H1 (cell line): ENCODE measurements at regions not wholly inside any gene's neighbourhood (a gene's known extent, or its start where the extent isn't known, plus 50 kb on each side); places are given as distances from the start of the nearest gene placed in this dataset.

Source experiments
- CTCF ChIA-PET: fragments of 300-600 bp; sonication (Branson Sonifier 250); formaldehyde crosslinking; loops from one replicate; lab custom pipeline; 2021; ENCODE audit not compliant: partially characterized antibody; lab: Charles Lee
- POLR2A ChIA-PET: fragments of 300-600 bp; sonication (Branson Sonifier 250); formaldehyde crosslinking; loops from one replicate; lab custom pipeline; 2021; ENCODE audit warnings: inconsistent platforms; ENCODE audit not compliant: partially characterized antibody; lab: Charles Lee
- DNase-seq, 2 experiments: peaks; one replicate each; pipeline versions ENCODE4 v3.0.0 to v3.0.0-alpha.2; 2010 to 2022; ENCODE audit warnings: low spot score in 2 of 2, low read depth in 1 of 2, mixed read lengths in 1 of 2
- FAIRE-seq: peaks from 2 replicates; lab custom pipeline; 2011; peaks lifted over from hg19 to GRCh38; lab: Jason Lieb, UNC
- H2AFZ ChIP-seq: 2 replicates; pipeline ENCODE4 v1.8.1; 2012; ENCODE audit warnings: low read length, inconsistent platforms
- H2AK5ac ChIP-seq: 2 replicates; pipeline ENCODE4 v1.6.1; 2013; ENCODE audit warnings: low read depth, low read length
- H2BK120ac ChIP-seq: replicated peaks from 2 replicates; pipeline ENCODE3; 2013; ENCODE audit warnings: low read depth, low read length, inconsistent platforms
- H2BK12ac ChIP-seq: 2 replicates; pipeline ENCODE4 v1.6.1; 2013; ENCODE audit warnings: low read depth, low read length
- H2BK15ac ChIP-seq: 2 replicates; pipeline ENCODE4 v1.6.1; 2013; ENCODE audit warnings: low read length
- H2BK20ac ChIP-seq: 2 replicates; pipeline ENCODE4 v1.6.1; 2013; ENCODE audit warnings: low read length
- H2BK5ac ChIP-seq: 2 replicates; pipeline ENCODE4 v1.6.1; 2013; ENCODE audit warnings: low read depth, low read length
- H3K14ac ChIP-seq: 2 replicates; pipeline ENCODE4 v1.6.1; 2013; ENCODE audit warnings: inconsistent platforms; ENCODE audit not compliant: insufficient read length
- H3K18ac ChIP-seq: 2 replicates; pipeline ENCODE4 v1.6.1; 2013; ENCODE audit warnings: low read length; ENCODE audit errors: extremely low read depth
- H3K23ac ChIP-seq: 2 replicates; pipeline ENCODE4 v1.6.1; 2013; ENCODE audit warnings: inconsistent platforms; ENCODE audit not compliant: insufficient read length
- H3K23me2 ChIP-seq: 2 replicates; pipeline ENCODE4 v1.6.1; 2013; ENCODE audit warnings: low read depth, low read length
- H3K27ac ChIP-seq: 2 replicates; pipeline ENCODE4 v1.6.1; 2011; ENCODE audit warnings: low read depth, low read length, inconsistent platforms
- H3K27me3 ChIP-seq, 4 experiments: replicated peaks in 1 of 4; 1 replicate in 1 of 4; 2 replicates in 3 of 4; pipeline versions ENCODE4 v1.6.1 to v1.8.1; 2011 to 2013; ENCODE audit warnings: low read length in 3 of 4, mild to moderate bottlenecking in 3 of 4, inconsistent platforms in 2 of 4, mixed read lengths in 2 of 4, moderate library complexity in 1 of 4; ENCODE audit not compliant: control insufficient read depth in 3 of 4, insufficient read depth in 3 of 4; ENCODE audit errors: extremely low read depth in 1 of 4
- H3K36me3 ChIP-seq, 4 experiments: 2 replicates each; pipeline versions ENCODE4 v1.6.1 to v1.8.1; 2011 to 2013; ENCODE audit warnings: mild to moderate bottlenecking in 4 of 4, low read length in 3 of 4, moderate library complexity in 2 of 4, control low read depth in 1 of 4, inconsistent platforms in 1 of 4; ENCODE audit not compliant: insufficient read depth in 4 of 4, control insufficient read depth in 2 of 4
- H3K4ac ChIP-seq: replicated peaks from 2 replicates; pipeline ENCODE3; 2013; ENCODE audit warnings: low read length, low read depth, mixed read lengths, inconsistent platforms; ENCODE audit not compliant: insufficient read length
- H3K4me1 ChIP-seq, 4 experiments: replicated peaks in 1 of 4; 1 replicate in 1 of 4; 2 replicates in 3 of 4; pipeline versions ENCODE4 v1.6.1 to v1.8.1; 2011 to 2013; ENCODE audit warnings: low read length in 3 of 4, inconsistent platforms in 2 of 4, mixed read lengths in 1 of 4; ENCODE audit not compliant: insufficient read depth in 4 of 4, control insufficient read depth in 3 of 4
- H3K4me2 ChIP-seq, 2 experiments: 2 replicates each; pipeline versions ENCODE4 v1.6.1 to v1.8.1; 2011 to 2013; ENCODE audit warnings: low read depth in 2 of 2, low read length in 2 of 2, control low read depth in 1 of 2, inconsistent platforms in 1 of 2, mild to moderate bottlenecking in 1 of 2; ENCODE audit not compliant: insufficient read depth in 1 of 2
- H3K4me3 ChIP-seq, 4 experiments: fragments of 200-600, 300-600 bp in 1 of 4; sonication (generic), shearing (Covaris generic), sonication (Bioruptor Twin) in 1 of 4; 2 replicates each; pipeline versions ENCODE4 v1.5.1 to v1.8.1; 2011 to 2016; ENCODE audit warnings: low read length in 4 of 4, low read depth in 3 of 4, control low read depth in 2 of 4, inconsistent platforms in 2 of 4, mild to moderate bottlenecking in 2 of 4, mixed read lengths in 1 of 4, moderate library complexity in 1 of 4; ENCODE audit not compliant: insufficient read depth in 2 of 4; ENCODE audit errors: extremely low read depth in 1 of 4
- H3K56ac ChIP-seq: replicated peaks from 2 replicates; pipeline ENCODE3; 2013; ENCODE audit warnings: low read depth, mild to moderate bottlenecking, mixed read lengths, low read length, inconsistent platforms; ENCODE audit not compliant: insufficient read length
- H3K79me1 ChIP-seq: 2 replicates; pipeline ENCODE4 v1.6.1; 2013; ENCODE audit warnings: low read depth, low read length, control low read depth
- H3K79me2 ChIP-seq, 2 experiments: 2 replicates each; pipeline versions ENCODE4 v1.6.1 to v1.8.1; 2012 to 2013; ENCODE audit warnings: low read length in 2 of 2, mild to moderate bottlenecking in 2 of 2, inconsistent platforms in 1 of 2; ENCODE audit not compliant: insufficient read depth in 2 of 2, control insufficient read depth in 1 of 2
- H3K9ac ChIP-seq, 4 experiments: replicated peaks in 1 of 4; 1 replicate in 1 of 4; 2 replicates in 3 of 4; pipeline versions ENCODE4 v1.6.1 to v1.8.1; 2011 to 2013; ENCODE audit warnings: low read depth in 3 of 4, low read length in 3 of 4, control low read depth in 2 of 4, mild to moderate bottlenecking in 2 of 4, moderate library complexity in 2 of 4, inconsistent platforms in 1 of 4; ENCODE audit errors: extremely low read depth in 1 of 4
- H3K9me3 ChIP-seq, 2 experiments: 2 replicates each; pipeline versions ENCODE4 v1.6.1 to v1.8.1; 2012 to 2013; ENCODE audit warnings: mild to moderate bottlenecking in 2 of 2, moderate library complexity in 2 of 2, control low read depth in 1 of 2, inconsistent platforms in 1 of 2, low read depth in 1 of 2, low read length in 1 of 2, mixed read lengths in 1 of 2; ENCODE audit not compliant: insufficient read depth in 2 of 2
- H4K20me1 ChIP-seq, 2 experiments: replicated peaks in 1 of 2; 2 replicates each; pipeline versions ENCODE3 to v1.8.1; 2011 to 2013; ENCODE audit warnings: inconsistent platforms in 2 of 2, low read length in 2 of 2, mild to moderate bottlenecking in 1 of 2; ENCODE audit not compliant: insufficient read depth in 2 of 2, control insufficient read depth in 1 of 2
- H4K5ac ChIP-seq: 2 replicates; pipeline ENCODE4 v1.6.1; 2013; ENCODE audit warnings: low read length, low read depth, mixed read lengths, inconsistent platforms; ENCODE audit not compliant: insufficient read length
- H4K8ac ChIP-seq: 2 replicates; pipeline ENCODE4 v1.8.0; 2013; ENCODE audit warnings: mild to moderate bottlenecking, moderate library complexity, low read length, inconsistent platforms; ENCODE audit not compliant: insufficient read depth; ENCODE audit errors: extremely low read depth
- H4K91ac ChIP-seq: replicated peaks from 2 replicates; pipeline ENCODE3; 2013; ENCODE audit warnings: low read length, mixed read lengths, inconsistent platforms; ENCODE audit not compliant: insufficient read length
- ASH2L ChIP-seq: fragments of 200-600, 300-600 bp; sonication (generic); IDR thresholded peaks from one replicate; pipeline ENCODE4 v1.7.1; 2017; ENCODE audit warnings: low read length
- CHD1 ChIP-seq: IDR thresholded peaks from 2 replicates; pipeline ENCODE4 v1.6.1; 2012; ENCODE audit warnings: low read depth, low read length, improper control_type of control experiment
- EZH2 ChIP-seq: fragments of 200-600 bp; sonication (generic); IDR thresholded peaks from 2 replicates; pipeline ENCODE4 v1.7.1; 2012; ENCODE audit warnings: low read depth, mild to moderate bottlenecking, moderate library complexity, low read length, inconsistent platforms; ENCODE audit not compliant: severe bottlenecking
- POLR2A ChIP-seq, 2 experiments: IDR thresholded peaks; 1 replicate in 1 of 2; 2 replicates in 1 of 2; pipeline ENCODE4 v1.6.1; 2011; ENCODE audit warnings: low read depth in 2 of 2, low read length in 2 of 2, mild to moderate bottlenecking in 2 of 2; ENCODE audit errors: control extremely low read depth in 1 of 2
- POLR2AphosphoS5 ChIP-seq: IDR thresholded peaks from 2 replicates; pipeline ENCODE4 v1.6.1; 2011; ENCODE audit warnings: low read depth, low read length
- RAD21 ChIP-seq, 2 experiments: IDR thresholded peaks in 1 of 2; conservative IDR thresholded peaks in 1 of 2; 2 replicates each; pipeline ENCODE4 v1.6.1; 2011; ENCODE audit warnings: low read depth in 2 of 2, low read length in 2 of 2, improper control_type of control experiment in 1 of 2, inconsistent platforms in 1 of 2, mild to moderate bottlenecking in 1 of 2, moderate library complexity in 1 of 2
- SIX5 ChIP-seq: IDR thresholded peaks from 2 replicates; pipeline ENCODE4 v1.6.1; 2011; ENCODE audit warnings: mild to moderate bottlenecking, low read depth, low read length
- WGBS, 2 experiments: shearing (Covaris generic) in 1 of 2; methylation state at CpG; one replicate each; pipeline versions ENCODE4 v1.1.6 to v1.1.7; 2013 to 2015; ENCODE audit warnings: low lambda C conversion rate in 2 of 2, mixed read lengths in 2 of 2, inconsistent platforms in 1 of 2, low coverage in 1 of 2, missing lambda C conversion rate in 1 of 2; ENCODE audit not compliant: insufficient replicate concordance in 2 of 2, insufficient coverage in 1 of 2, insufficient read length in 1 of 2; ENCODE audit errors: extremely low coverage in 1 of 2, missing lambda C conversion rate in 1 of 2; 5-methylcytosine and 5-hydroxymethylcytosine counted together
- TF ChIP-seq, protein P1 (sequence below): IDR thresholded peaks from 2 replicates; pipeline ENCODE4 v1.6.1; 2012; ENCODE audit warnings: inconsistent platforms
- TF ChIP-seq, protein P2 (sequence below), 3 experiments: IDR thresholded peaks; 1 replicate in 2 of 3; 2 replicates in 1 of 3; pipeline versions ENCODE4 v1.5.1 to v1.6.1; 2011; ENCODE audit warnings: low read length in 3 of 3, mild to moderate bottlenecking in 3 of 3, inconsistent platforms in 2 of 3, low read depth in 1 of 3, moderate library complexity in 1 of 3; ENCODE audit not compliant: insufficient read depth in 1 of 3; ENCODE audit errors: control extremely low read depth in 1 of 3
- TF ChIP-seq, protein P3 (sequence below): IDR thresholded peaks from 2 replicates; pipeline ENCODE4 v1.6.1; 2012; ENCODE audit warnings: inconsistent platforms

DNA sequence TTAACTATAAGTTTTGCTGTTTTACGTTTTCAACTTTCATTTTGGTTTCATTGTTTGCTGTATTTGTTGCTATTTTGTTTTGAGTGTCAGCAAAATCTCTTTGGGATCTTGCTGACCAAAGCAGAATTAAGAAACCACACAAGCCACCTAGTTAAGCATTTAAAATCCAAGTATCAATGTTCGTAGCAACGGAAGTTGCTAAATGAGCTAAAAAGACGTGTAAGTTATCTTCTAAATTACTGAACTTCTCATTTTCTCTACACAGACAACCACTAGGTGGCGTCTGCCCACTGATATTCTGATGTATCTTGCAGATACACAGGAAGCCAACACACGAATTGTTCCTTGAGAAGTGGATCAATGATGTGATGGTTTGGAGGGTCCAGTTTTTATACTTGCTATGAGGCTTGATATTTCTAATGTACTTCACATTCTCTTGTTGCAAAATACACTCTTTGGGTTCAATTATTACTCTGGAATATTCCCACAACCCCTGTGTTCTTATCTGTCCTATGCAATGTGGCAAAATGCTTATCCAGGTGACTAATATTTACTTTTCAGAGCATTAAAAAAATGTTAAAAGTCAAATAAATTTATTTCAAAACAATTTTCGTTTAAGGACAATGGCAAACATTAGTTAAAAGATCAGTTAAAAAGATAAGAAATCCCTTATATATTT, 250.5 kb downstream of the TECRL start:
- WGBS, 2 experiments = 41% methylated on average over 7 of the region's 7 CpGs; no CpG with 5 or more reads in 1 of the 2 experiments
- Histone ChIP-seq H3K18ac (no peak overlapping the region), H3K4me2 (no peak overlapping the region)

More for the DNA sequence above, 250.5 kb downstream of the TECRL start:
- Histone ChIP-seq H3K4me1 (no peaks in the 10 kb centered on the region), H3K79me1 (no peaks in the 10 kb centered on the region), H3K4ac (no peak overlapping the region), H2BK20ac (no peak overlapping the region), H3K79me2 (no peaks in the 10 kb centered on the region), H3K27ac (no peak overlapping the region), H4K5ac (no peak overlapping the region), H3K14ac (no peak overlapping the region), H3K4me3 (no peak overlapping the region), H4K8ac (no peak overlapping the region), H2AFZ (peak overlapping the region; percentile 37; the same call in 1 of the 2 replicates), H3K56ac (no peak overlapping the region)
- POLR2A ChIA-PET = no interaction called here
- TF ChIP-seq POLR2AphosphoS5 (no peak), RAD21 (IDR thresholded peaks at IDR 0.05 in 1 of 2, conservative IDR thresholded peaks at IDR 0.05 in 1 of 2; ENCODE audit: low read depth in 2 of 2, low read length in 2 of 2) (peak; percentile 79 to 81), SIX5 (no peak), ASH2L (no peak), POLR2A (IDR thresholded peaks at IDR 0.05; ENCODE audit: control extremely low read depth in 1 of 2, low read depth in 2 of 2, low read length in 2 of 2) (no peak), EZH2 (no peak), CHD1 (no peak)
- TF ChIP-seq, protein P1, sequence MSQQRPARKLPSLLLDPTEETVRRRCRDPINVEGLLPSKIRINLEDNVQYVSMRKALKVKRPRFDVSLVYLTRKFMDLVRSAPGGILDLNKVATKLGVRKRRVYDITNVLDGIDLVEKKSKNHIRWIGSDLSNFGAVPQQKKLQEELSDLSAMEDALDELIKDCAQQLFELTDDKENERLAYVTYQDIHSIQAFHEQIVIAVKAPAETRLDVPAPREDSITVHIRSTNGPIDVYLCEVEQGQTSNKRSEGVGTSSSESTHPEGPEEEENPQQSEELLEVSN = no peak
- TF ChIP-seq, protein P2, sequence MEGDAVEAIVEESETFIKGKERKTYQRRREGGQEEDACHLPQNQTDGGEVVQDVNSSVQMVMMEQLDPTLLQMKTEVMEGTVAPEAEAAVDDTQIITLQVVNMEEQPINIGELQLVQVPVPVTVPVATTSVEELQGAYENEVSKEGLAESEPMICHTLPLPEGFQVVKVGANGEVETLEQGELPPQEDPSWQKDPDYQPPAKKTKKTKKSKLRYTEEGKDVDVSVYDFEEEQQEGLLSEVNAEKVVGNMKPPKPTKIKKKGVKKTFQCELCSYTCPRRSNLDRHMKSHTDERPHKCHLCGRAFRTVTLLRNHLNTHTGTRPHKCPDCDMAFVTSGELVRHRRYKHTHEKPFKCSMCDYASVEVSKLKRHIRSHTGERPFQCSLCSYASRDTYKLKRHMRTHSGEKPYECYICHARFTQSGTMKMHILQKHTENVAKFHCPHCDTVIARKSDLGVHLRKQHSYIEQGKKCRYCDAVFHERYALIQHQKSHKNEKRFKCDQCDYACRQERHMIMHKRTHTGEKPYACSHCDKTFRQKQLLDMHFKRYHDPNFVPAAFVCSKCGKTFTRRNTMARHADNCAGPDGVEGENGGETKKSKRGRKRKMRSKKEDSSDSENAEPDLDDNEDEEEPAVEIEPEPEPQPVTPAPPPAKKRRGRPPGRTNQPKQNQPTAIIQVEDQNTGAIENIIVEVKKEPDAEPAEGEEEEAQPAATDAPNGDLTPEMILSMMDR (IDR thresholded peaks at IDR 0.05; ENCODE audit: control extremely low read depth in 1 of 3, insufficient read depth in 1 of 3, low read depth in 1 of 3, low read length in 3 of 3) = peak in 2 of 3 experiments; percentile 50 to 85; a peak in 2 of 4 replicates
- TF ChIP-seq, protein P3, sequence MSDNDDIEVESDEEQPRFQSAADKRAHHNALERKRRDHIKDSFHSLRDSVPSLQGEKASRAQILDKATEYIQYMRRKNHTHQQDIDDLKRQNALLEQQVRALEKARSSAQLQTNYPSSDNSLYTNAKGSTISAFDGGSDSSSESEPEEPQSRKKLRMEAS = no peak
- TF ChIP-seq, all 59 proteins: peak for 2
- Histone ChIP-seq H3K27me3 (no peaks in the 10 kb centered on the region), H2BK15ac (no peak overlapping the region), H3K23ac (no peak overlapping the region), H4K20me1 (no peaks in the 10 kb centered on the region), H2BK5ac (no peak overlapping the region), H3K9me3 (peaks cover 3 to 6% of the 10 kb centered on the region in 2 experiments; a peak in 3 of 4 replicates), H4K91ac (no peak overlapping the region), H2BK120ac (no peak overlapping the region), H3K36me3 (no peaks in the 10 kb centered on the region), H2AK5ac (no peak overlapping the region), H3K9ac (no peak overlapping the region), H3K23me2 (no peaks in the 10 kb centered on the region), H2BK12ac (no peak overlapping the region)
- peak in 1 of 2 experiments; percentile 58 for DNase-seq
- CTCF ChIA-PET = interaction anchor here (0.6 to 1.8 kb wide), 16 partner anchors 8 to 380 kb away, joined by 3 to 18 read pairs (median 4); no protein-coding TSS in a partner anchor
- peak; percentile 96 for FAIRE-seq
